NT2/D1 (cell line): ENCODE measurements at regions not wholly inside any gene's neighbourhood (a gene's known extent, or its start where the extent isn't known, plus 50 kb on each side); places are given as distances from the start of the nearest gene placed in this dataset.

Source experiments
- SUZ12 ChIP-seq: IDR thresholded peaks from 2 replicates; pipeline ENCODE4 v1.6.1; 2011; ENCODE audit not compliant: insufficient read length, insufficient read depth; ENCODE audit errors: extremely low read depth
- YY1 ChIP-seq: IDR thresholded peaks from 2 replicates; pipeline ENCODE4 v1.6.1; 2011; ENCODE audit not compliant: insufficient read length, insufficient read depth
- ZNF274 ChIP-seq: IDR thresholded peaks from 2 replicates; pipeline ENCODE4 v1.6.1; 2011; ENCODE audit warnings: mild to moderate bottlenecking, low read depth, low read length

GRCh38 chr6:82441047-82441855, 77.6 kb downstream of the TPBG start:
- TF ChIP-seq ZNF274 (no peak), SUZ12 (no peak), YY1 (no peak)
